Chondrocyte (in vitro differentiated cells): ENCODE measurements at regions not wholly inside any gene's neighbourhood (a gene's known extent, or its start where the extent isn't known, plus 50 kb on each side); places are given as distances from the start of the nearest gene placed in this dataset.

Source experiments
- DNase-seq: peaks from one replicate; pipeline ENCODE4 v3.0.0; 2021; ENCODE audit warnings: mixed read lengths, low spot score
- H3K27ac Mint-ChIP-seq: one replicate; pipeline ENCODE4 v1.8.0; 2021; ENCODE audit warnings: mild to moderate bottlenecking, moderate library complexity, mixed read lengths; ENCODE audit not compliant: unreplicated experiment
- H3K27me3 Mint-ChIP-seq: 2 replicates; pipeline ENCODE4 v1.8.0; 2021; ENCODE audit warnings: low read depth, mixed read lengths
- H3K36me3 Mint-ChIP-seq: 2 replicates; pipeline ENCODE4 v1.8.0; 2021; ENCODE audit warnings: low read depth, mixed read lengths
- H3K4me1 Mint-ChIP-seq: 2 replicates; pipeline ENCODE4 v1.8.0; 2021; ENCODE audit warnings: low read depth, mild to moderate bottlenecking, mixed read lengths
- H3K4me3 Mint-ChIP-seq: one replicate; pipeline ENCODE4 v1.8.0; 2021; ENCODE audit warnings: mild to moderate bottlenecking, moderate library complexity, mixed read lengths; ENCODE audit not compliant: unreplicated experiment
- H3K9me3 Mint-ChIP-seq: 2 replicates; pipeline ENCODE4 v1.8.0; 2021; ENCODE audit warnings: low read depth, mixed read lengths
- TF ChIP-seq, protein P1 (sequence below): fragments of 200-600 bp; sonication (generic); IDR thresholded peaks from 2 replicates; pipeline ENCODE4 v1.5.0; 2021; ENCODE audit warnings: antibody characterized with exemption, mild to moderate bottlenecking, moderate library complexity

GRCh38 chr3:139095803-139096466, 51.2 kb upstream of the PRR23C start:
- Mint-ChIP-seq H3K4me1 (no peaks in the 10 kb centered on the region), H3K27ac (no peak overlapping the region), H3K36me3 (peaks cover 2% of the 10 kb centered on the region), H3K9me3 (peaks cover 25% of the 10 kb centered on the region), H3K27me3 (peaks cover 44% of the 10 kb centered on the region), H3K4me3 (no peak overlapping the region)
- TF ChIP-seq, protein P1, sequence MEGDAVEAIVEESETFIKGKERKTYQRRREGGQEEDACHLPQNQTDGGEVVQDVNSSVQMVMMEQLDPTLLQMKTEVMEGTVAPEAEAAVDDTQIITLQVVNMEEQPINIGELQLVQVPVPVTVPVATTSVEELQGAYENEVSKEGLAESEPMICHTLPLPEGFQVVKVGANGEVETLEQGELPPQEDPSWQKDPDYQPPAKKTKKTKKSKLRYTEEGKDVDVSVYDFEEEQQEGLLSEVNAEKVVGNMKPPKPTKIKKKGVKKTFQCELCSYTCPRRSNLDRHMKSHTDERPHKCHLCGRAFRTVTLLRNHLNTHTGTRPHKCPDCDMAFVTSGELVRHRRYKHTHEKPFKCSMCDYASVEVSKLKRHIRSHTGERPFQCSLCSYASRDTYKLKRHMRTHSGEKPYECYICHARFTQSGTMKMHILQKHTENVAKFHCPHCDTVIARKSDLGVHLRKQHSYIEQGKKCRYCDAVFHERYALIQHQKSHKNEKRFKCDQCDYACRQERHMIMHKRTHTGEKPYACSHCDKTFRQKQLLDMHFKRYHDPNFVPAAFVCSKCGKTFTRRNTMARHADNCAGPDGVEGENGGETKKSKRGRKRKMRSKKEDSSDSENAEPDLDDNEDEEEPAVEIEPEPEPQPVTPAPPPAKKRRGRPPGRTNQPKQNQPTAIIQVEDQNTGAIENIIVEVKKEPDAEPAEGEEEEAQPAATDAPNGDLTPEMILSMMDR, result no peak
- DNase-seq, result no peak

DNA sequence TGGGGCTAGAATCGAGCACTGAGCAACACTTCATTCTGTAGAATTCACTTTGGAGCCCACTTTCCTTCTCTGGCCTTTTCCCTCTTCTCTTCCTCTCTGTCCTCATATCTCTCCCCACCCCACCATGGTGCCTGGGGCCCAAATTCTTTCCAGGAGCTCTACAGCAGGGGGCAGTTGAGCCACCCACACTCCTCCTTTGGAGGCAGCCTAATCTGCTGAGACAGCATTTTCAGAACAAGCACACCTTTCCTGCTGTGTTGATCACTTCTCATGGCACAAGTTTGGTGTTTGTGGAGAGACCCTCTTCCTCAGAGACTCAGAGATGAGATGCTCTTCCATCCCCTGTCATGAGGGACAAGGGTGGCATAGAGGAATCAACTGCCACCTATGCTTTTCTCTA, 52.0 kb upstream of the PRR23C start:
- no peaks in the 10 kb centered on the region for H3K4me1 Mint-ChIP-seq
- H3K27me3 Mint-ChIP-seq, result peaks cover 40% of the 10 kb centered on the region
- DNase-seq, result no peak
- TF ChIP-seq, protein P1, result no peak
- peaks cover 25% of the 10 kb centered on the region for H3K9me3 Mint-ChIP-seq
- H3K36me3 Mint-ChIP-seq, result peaks cover 2% of the 10 kb centered on the region
- no peak overlapping the region for H3K27ac Mint-ChIP-seq
- no peak overlapping the region for H3K4me3 Mint-ChIP-seq

- H3K9me3 Mint-ChIP-seq, result peaks cover 16% of the 10 kb centered on the region
- H3K36me3 Mint-ChIP-seq, result peaks cover 2% of the 10 kb centered on the region
- no peak overlapping the region for H3K4me3 Mint-ChIP-seq
- no peak for DNase-seq
- no peaks in the 10 kb centered on the region for H3K4me1 Mint-ChIP-seq
- TF ChIP-seq, protein P1, result no peak
- peaks cover 44% of the 10 kb centered on the region for H3K27me3 Mint-ChIP-seq
- no peak overlapping the region for H3K27ac Mint-ChIP-seq
Observed at GRCh38 chr3:139098391-139098790, 53.7 kb upstream of the PRR23C start.

DNA sequence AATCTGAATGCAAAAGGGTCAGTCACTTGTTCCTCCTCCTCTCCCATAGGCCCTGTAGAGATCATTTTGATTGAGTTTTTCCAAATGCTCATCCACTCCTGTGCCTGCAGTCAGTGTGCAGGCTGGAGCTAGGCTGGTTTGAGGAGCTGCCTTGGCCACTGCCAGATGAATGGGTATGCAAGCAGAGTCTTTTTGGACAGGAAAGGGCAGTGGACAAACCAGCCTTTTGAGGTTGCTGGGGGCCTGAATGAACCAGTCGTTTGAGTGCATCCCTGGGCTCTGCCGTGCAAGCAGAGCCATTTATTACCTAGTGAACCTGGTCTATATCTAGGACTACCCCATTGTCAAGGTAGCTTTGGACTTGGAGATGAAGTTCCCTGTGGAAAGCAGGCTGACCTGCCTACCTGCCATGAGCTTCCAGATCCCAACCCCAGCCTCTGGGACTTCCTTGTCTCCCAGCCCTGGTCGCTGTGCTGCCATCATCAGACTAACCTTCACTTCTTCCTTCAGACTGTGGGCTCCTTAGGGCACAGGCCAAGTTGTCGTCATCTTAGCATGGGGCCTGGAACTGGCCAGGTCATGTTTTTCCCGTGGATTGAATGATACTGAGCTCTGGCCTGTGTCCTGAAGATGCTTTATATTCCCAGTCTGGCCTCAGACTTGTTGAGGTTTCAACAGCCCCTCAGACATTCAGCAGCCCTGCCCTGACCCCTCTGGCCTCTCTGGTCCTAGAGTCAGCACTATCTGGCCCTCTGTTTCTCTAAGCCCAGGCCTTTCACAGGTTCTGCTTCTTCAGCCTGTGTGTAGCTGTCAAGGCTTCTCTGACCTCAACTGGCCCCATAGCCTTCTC, 55.5 kb upstream of the PRR23C start:
- Mint-ChIP-seq H3K36me3 (peaks cover 2% of the 10 kb centered on the region), H3K9me3 (peaks cover 14% of the 10 kb centered on the region), H3K4me3 (no peak overlapping the region), H3K27me3 (peaks cover 43% of the 10 kb centered on the region), H3K4me1 (no peaks in the 10 kb centered on the region), H3K27ac (no peak overlapping the region)
- TF ChIP-seq, protein P1, result no peak
- no peak for DNase-seq

- Mint-ChIP-seq H3K9me3 (peaks cover 14% of the 10 kb centered on the region), H3K4me3 (no peak overlapping the region), H3K27ac (no peak overlapping the region), H3K27me3 (peaks cover 45% of the 10 kb centered on the region), H3K36me3 (peaks cover 2% of the 10 kb centered on the region), H3K4me1 (no peaks in the 10 kb centered on the region)
- TF ChIP-seq, protein P1, result no peak
- no peak for DNase-seq
Observed at GRCh38 chr3:139100821-139101220, 56.1 kb upstream of the PRR23C start.
